ENCODE measurements at regions not wholly inside any gene's neighbourhood (a gene's known extent, or its start where the extent isn't known, plus 50 kb on each side); places are given as distances from the start of the nearest gene placed in this dataset.

- no peak for DNase-seq (ENCODE audit: low read depth, low spot score)
Observed at GRCh38 chr1:73654714-73655113, 543.3 kb downstream of the LRRIQ3 start.

GRCh38 chr1:73644198-73644597, 553.8 kb downstream of the LRRIQ3 start:
- DNase-seq (ENCODE audit: low read depth, low spot score): no peak

- DNase-seq (ENCODE audit: low read depth, low spot score): no peak
Observed at GRCh38 chr1:73639494-73639893, 558.5 kb downstream of the LRRIQ3 start.

GRCh38 chr1:73637264-73637663, 560.7 kb downstream of the LRRIQ3 start:
- DNase-seq (ENCODE audit: low read depth, low spot score): no peak

- no peak for DNase-seq (ENCODE audit: low read depth, low spot score)
Observed at GRCh38 chr1:73635021-73635420, 563.0 kb downstream of the LRRIQ3 start.

GRCh38 chr1:73627723-73628122, 570.3 kb downstream of the LRRIQ3 start:
- DNase-seq (ENCODE audit: low read depth, low spot score): no peak

- no peak for DNase-seq (ENCODE audit: low read depth, low spot score)
Observed at GRCh38 chr1:73626326-73626725, 571.6 kb downstream of the LRRIQ3 start.

GRCh38 chr1:73623946-73624345, 574.0 kb downstream of the LRRIQ3 start:
- DNase-seq (ENCODE audit: low read depth, low spot score): no peak

- no peak for DNase-seq (ENCODE audit: low read depth, low spot score)
Observed at GRCh38 chr1:73617145-73617544, 580.8 kb downstream of the LRRIQ3 start.

GRCh38 chr1:73611681-73612080, 586.3 kb downstream of the LRRIQ3 start:
- DNase-seq (ENCODE audit: low read depth, low spot score): no peak

- DNase-seq (ENCODE audit: low read depth, low spot score): no peak
Observed at GRCh38 chr1:73604739-73605138, 593.2 kb downstream of the LRRIQ3 start.

GRCh38 chr1:73604211-73604610, 593.8 kb downstream of the LRRIQ3 start:
- DNase-seq (ENCODE audit: low read depth, low spot score): no peak

- DNase-seq (ENCODE audit: low read depth, low spot score): no peak
Observed at GRCh38 chr1:73593804-73594203, 604.2 kb downstream of the LRRIQ3 start.

- peak; percentile 42 for DNase-seq (ENCODE audit: low read depth, low spot score)
Observed at GRCh38 chr1:73593364-73593763, 604.6 kb downstream of the LRRIQ3 start.

GRCh38 chr1:73587080-73587479, 610.9 kb downstream of the LRRIQ3 start:
- no peak for DNase-seq (ENCODE audit: low read depth, low spot score)

GRCh38 chr1:73577206-73577605, 620.8 kb downstream of the LRRIQ3 start:
- DNase-seq (ENCODE audit: low read depth, low spot score): no peak

- no peak for DNase-seq (ENCODE audit: low read depth, low spot score)
Observed at GRCh38 chr1:73576083-73576482, 621.9 kb downstream of the LRRIQ3 start.

- no peak for DNase-seq (ENCODE audit: low read depth, low spot score)
Observed at GRCh38 chr1:73564294-73564693, 633.7 kb downstream of the LRRIQ3 start.

GRCh38 chr1:73556270-73556669, 641.7 kb downstream of the LRRIQ3 start:
- DNase-seq (ENCODE audit: low read depth, low spot score): no peak

GRCh38 chr1:73537400-73537799, 660.6 kb downstream of the LRRIQ3 start:
- peak; percentile 9 for DNase-seq (ENCODE audit: low read depth, low spot score)

- DNase-seq (ENCODE audit: low read depth, low spot score): no peak
Observed at GRCh38 chr1:73517603-73518191, 680.3 kb downstream of the LRRIQ3 start.

- no peak for DNase-seq (ENCODE audit: low read depth, low spot score)
Observed at GRCh38 chr1:73516451-73516850, 681.5 kb downstream of the LRRIQ3 start.

GRCh38 chr1:73511038-73511437, 686.9 kb downstream of the LRRIQ3 start:
- DNase-seq (ENCODE audit: low read depth, low spot score): no peak

- DNase-seq (ENCODE audit: low read depth, low spot score): no peak
Observed at GRCh38 chr1:73500154-73500553, 697.8 kb downstream of the LRRIQ3 start.

All from iPS DF 19.7 (cell line).